ENCODE measurements at regions not wholly inside any gene's neighbourhood (a gene's known extent, or its start where the extent isn't known, plus 50 kb on each side); places are given as distances from the start of the nearest gene placed in this dataset.

- Histone ChIP-seq H4K20me1 (ENCODE audit: insufficient read depth, poor library complexity, severe bottlenecking) (no peaks in the 10 kb centered on the region), H3K4me1 (ENCODE audit: insufficient read depth) (no peaks in the 10 kb centered on the region), H3K27ac (no peak overlapping the region), H3K4me3 (no peak overlapping the region), H3K27me3 (no peaks in the 10 kb centered on the region), H3K36me3 (replicated peaks; ENCODE audit: insufficient read depth, low read depth) (no peaks in the 10 kb centered on the region), H2AFZ (no peak overlapping the region), H3K79me2 (no peaks in the 10 kb centered on the region), H3K4me2 (no peak overlapping the region), H3K9me2 (replicated peaks; ENCODE audit: insufficient read depth) (no peaks in the 10 kb centered on the region), H3K9me3 (ENCODE audit: low read depth) (no peaks in the 10 kb centered on the region)
- DNase-seq (ENCODE audit: low spot score) = no peak
- no peak for TF ChIP-seq CTCF (IDR thresholded peaks at IDR 0.05; ENCODE audit: poor library complexity)
- no peak for TF ChIP-seq EZH2phosphoT487 (IDR thresholded peaks at IDR 0.05; ENCODE audit: low read depth, severe bottlenecking, unreplicated experiment)
- TF ChIP-seq EZH2 (IDR thresholded peaks at IDR 0.05; ENCODE audit: borderline replicate concordance) = no peak
- 90% methylated on average over 3 of the region's 3 CpGs for WGBS (ENCODE audit: low lambda C conversion rate, missing lambda C conversion rate)
These were observed 564.8 kb downstream of the VRK1 start for GRCh38 chr14:97361958-97362357.

- H3K27ac ChIP-seq = no peak overlapping the region
- H3K4me2 ChIP-seq = no peak overlapping the region
- no peak for DNase-seq (ENCODE audit: low spot score)
- WGBS (ENCODE audit: low lambda C conversion rate, missing lambda C conversion rate) = 72% methylated on average over 11 of the region's 11 CpGs
- no peaks in the 10 kb centered on the region for H3K36me3 ChIP-seq (replicated peaks; ENCODE audit: insufficient read depth, low read depth)
- no peak overlapping the region for H2AFZ ChIP-seq
- no peaks in the 10 kb centered on the region for H3K79me2 ChIP-seq
- H4K20me1 ChIP-seq (ENCODE audit: insufficient read depth, poor library complexity, severe bottlenecking) = no peaks in the 10 kb centered on the region
- no peaks in the 10 kb centered on the region for H3K9me3 ChIP-seq (ENCODE audit: low read depth)
- H3K27me3 ChIP-seq = no peaks in the 10 kb centered on the region
- H3K4me1 ChIP-seq (ENCODE audit: insufficient read depth) = no peaks in the 10 kb centered on the region
- TF ChIP-seq EZH2 (IDR thresholded peaks at IDR 0.05; ENCODE audit: borderline replicate concordance) = no peak
- H3K9me2 ChIP-seq (replicated peaks; ENCODE audit: insufficient read depth) = no peaks in the 10 kb centered on the region
- H3K4me3 ChIP-seq = no peak overlapping the region
These were observed 569.2 kb downstream of the VRK1 start for GRCh38 chr14:97366400-97366799.

GRCh38 chr14:97367278-97367677 is 570.1 kb downstream of the VRK1 start:
- Histone ChIP-seq H3K9me2 (replicated peaks; ENCODE audit: insufficient read depth) (no peaks in the 10 kb centered on the region), H3K79me2 (no peaks in the 10 kb centered on the region), H3K36me3 (replicated peaks; ENCODE audit: insufficient read depth, low read depth) (no peaks in the 10 kb centered on the region), H3K27me3 (no peaks in the 10 kb centered on the region), H3K4me2 (no peak overlapping the region), H2AFZ (no peak overlapping the region), H3K4me1 (ENCODE audit: insufficient read depth) (no peaks in the 10 kb centered on the region), H4K20me1 (ENCODE audit: insufficient read depth, poor library complexity, severe bottlenecking) (no peaks in the 10 kb centered on the region), H3K27ac (no peak overlapping the region), H3K4me3 (no peak overlapping the region), H3K9me3 (ENCODE audit: low read depth) (no peaks in the 10 kb centered on the region)
- DNase-seq (ENCODE audit: low spot score) = no peak
- 75% methylated on average over 6 of the region's 6 CpGs for WGBS (ENCODE audit: low lambda C conversion rate, missing lambda C conversion rate)
- TF ChIP-seq EZH2phosphoT487 (IDR thresholded peaks at IDR 0.05; ENCODE audit: low read depth, severe bottlenecking, unreplicated experiment) (no peak), EZH2 (IDR thresholded peaks at IDR 0.05; ENCODE audit: borderline replicate concordance) (no peak), CTCF (IDR thresholded peaks at IDR 0.05; ENCODE audit: poor library complexity) (no peak)

GRCh38 chr14:97368049-97368448 is 570.9 kb downstream of the VRK1 start:
- Histone ChIP-seq H3K4me1 (ENCODE audit: insufficient read depth) (no peaks in the 10 kb centered on the region), H3K27me3 (no peaks in the 10 kb centered on the region), H3K4me2 (no peak overlapping the region), H3K9me3 (ENCODE audit: low read depth) (no peaks in the 10 kb centered on the region), H4K20me1 (ENCODE audit: insufficient read depth, poor library complexity, severe bottlenecking) (no peaks in the 10 kb centered on the region), H3K79me2 (no peaks in the 10 kb centered on the region), H3K36me3 (replicated peaks; ENCODE audit: insufficient read depth, low read depth) (no peaks in the 10 kb centered on the region), H3K4me3 (no peak overlapping the region), H2AFZ (no peak overlapping the region), H3K27ac (no peak overlapping the region), H3K9me2 (replicated peaks; ENCODE audit: insufficient read depth) (no peaks in the 10 kb centered on the region)
- DNase-seq (ENCODE audit: low spot score) = no peak
- TF ChIP-seq EZH2phosphoT487 (IDR thresholded peaks at IDR 0.05; ENCODE audit: low read depth, severe bottlenecking, unreplicated experiment) = no peak
- TF ChIP-seq CTCF (IDR thresholded peaks at IDR 0.05; ENCODE audit: poor library complexity) = no peak
- TF ChIP-seq EZH2 (IDR thresholded peaks at IDR 0.05; ENCODE audit: borderline replicate concordance) = no peak
- 78% methylated on average over 7 of the region's 7 CpGs for WGBS (ENCODE audit: low lambda C conversion rate, missing lambda C conversion rate)
